ENCODE measurements at regions not wholly inside any gene's neighbourhood (a gene's known extent, or its start where the extent isn't known, plus 50 kb on each side); places are given as distances from the start of the nearest gene placed in this dataset.

- no peak for TF ChIP-seq EZH2 (IDR thresholded peaks at IDR 0.05; ENCODE audit: low read depth)
- no peak for TF ChIP-seq CTCF (conservative IDR thresholded peaks at IDR 0.05)
These were observed 184.0 kb upstream of the PGRMC2 start for GRCh38 chr4:128471576-128471975.
